HG03039 (cell line): ENCODE measurements at regions not wholly inside any gene's neighbourhood (a gene's known extent, or its start where the extent isn't known, plus 50 kb on each side); places are given as distances from the start of the nearest gene placed in this dataset.

Experiments used
- ATAC-seq: cut with Tn5 transposase; IDR thresholded peaks from one replicate; pipeline ENCODE4 v1.9.1; 2021; ENCODE audit warnings: mild to moderate bottlenecking, moderate library complexity; ENCODE audit not compliant: unreplicated experiment

GRCh38 chr14:26987744-26988363, 390.0 kb upstream of the NOVA1 start:
- ATAC-seq: no peak

GRCh38 chr14:26990946-26991345, 393.1 kb upstream of the NOVA1 start:
- ATAC-seq: no peak

GRCh38 chr14:26992403-26993115, 394.7 kb upstream of the NOVA1 start:
- ATAC-seq: no peak

- ATAC-seq: no peak
Measured at GRCh38 chr14:26993556-26993955, 395.7 kb upstream of the NOVA1 start.

GRCh38 chr14:26995301-26995700, 397.5 kb upstream of the NOVA1 start:
- no peak for ATAC-seq

GRCh38 chr14:26996246-26996645, 398.4 kb upstream of the NOVA1 start:
- ATAC-seq: no peak

GRCh38 chr14:27002179-27002578, 404.3 kb upstream of the NOVA1 start:
- no peak for ATAC-seq

- ATAC-seq: no peak
Measured at GRCh38 chr14:27006570-27006969, 408.7 kb upstream of the NOVA1 start.

- no peak for ATAC-seq
Measured at GRCh38 chr14:27008187-27008586, 410.4 kb upstream of the NOVA1 start.

GRCh38 chr14:27012641-27013040, 414.8 kb upstream of the NOVA1 start:
- no peak for ATAC-seq

- ATAC-seq: no peak
Measured at GRCh38 chr14:27013678-27014077, 415.8 kb upstream of the NOVA1 start.

- ATAC-seq: no peak
Measured at GRCh38 chr14:27015065-27015464, 417.2 kb upstream of the NOVA1 start.

GRCh38 chr14:27025648-27026047, 427.8 kb upstream of the NOVA1 start:
- ATAC-seq: no peak

GRCh38 chr14:27026097-27026496, 428.3 kb upstream of the NOVA1 start:
- ATAC-seq: no peak

- ATAC-seq: no peak
Measured at GRCh38 chr14:27040552-27040951, 442.7 kb upstream of the NOVA1 start.

- ATAC-seq: no peak
Measured at GRCh38 chr14:27049701-27050100, 451.9 kb upstream of the NOVA1 start.

GRCh38 chr14:27050208-27050607, 452.4 kb upstream of the NOVA1 start:
- ATAC-seq: no peak

- ATAC-seq: no peak
Measured at GRCh38 chr14:27056586-27056985, 458.8 kb upstream of the NOVA1 start.

- ATAC-seq: no peak
Measured at GRCh38 chr14:27061299-27061698, 463.5 kb upstream of the NOVA1 start.

- no peak for ATAC-seq
Measured at GRCh38 chr14:27063959-27064358, 466.1 kb upstream of the NOVA1 start.

- no peak for ATAC-seq
Measured at GRCh38 chr14:27065886-27066285, 468.1 kb upstream of the NOVA1 start.

GRCh38 chr14:27067961-27068360, 470.1 kb upstream of the NOVA1 start:
- no peak for ATAC-seq

- ATAC-seq: no peak
Measured at GRCh38 chr14:27072589-27072988, 474.8 kb upstream of the NOVA1 start.
